ENCODE measurements at regions not wholly inside any gene's neighbourhood (a gene's known extent, or its start where the extent isn't known, plus 50 kb on each side); places are given as distances from the start of the nearest gene placed in this dataset.

GRCh38 chr21:38567335-38567969 lies 69.2 kb upstream of the ERG start:
- Histone ChIP-seq H3K9ac (ENCODE audit: insufficient read depth in 1 of 2, low read length in 2 of 2) (peak overlapping the region; percentile 26 to 50), H3K36me3 (ENCODE audit: control insufficient read depth in 4 of 4, insufficient read depth in 4 of 4, low read length in 4 of 4) (no peaks in the 10 kb centered on the region), H3K4me1 (ENCODE audit: control insufficient read depth in 5 of 5, insufficient read depth in 5 of 5, low read length in 5 of 5) (no peaks in the 10 kb centered on the region), H3K27ac (ENCODE audit: low read depth in 1 of 2, low read length in 1 of 2) (no peak overlapping the region), H3K4me3 (no peak overlapping the region), H3K27me3 (ENCODE audit: control insufficient read depth in 3 of 3, insufficient read depth in 3 of 3, low read length in 2 of 3) (peaks cover 0 to 19% (median 0%) of the 10 kb centered on the region in 3 donors), H3K9me3 (ENCODE audit: control insufficient read depth in 4 of 4, insufficient read depth in 3 of 4, low read length in 3 of 4) (no peaks in the 10 kb centered on the region)
- 62 to 69% methylated on average over 17 of the region's 17 CpGs for WGBS, 2 donors
- DNase-seq (peak in 2 of 3 donors; percentile 34 to 48), ATAC-seq (ENCODE audit: insufficient read depth, low FRiP score) (no peak)
- TF ChIP-seq CTCF (IDR thresholded peaks at IDR 0.05; ENCODE audit: control extremely low read depth, extremely low read depth): no peak

- Histone ChIP-seq H3K9ac (ENCODE audit: insufficient read depth in 1 of 2, low read length in 2 of 2) (peak overlapping the region; percentile 26 to 50), H3K27me3 (ENCODE audit: control insufficient read depth in 3 of 3, insufficient read depth in 3 of 3, low read length in 2 of 3) (peaks cover 0 to 19% (median 0%) of the 10 kb centered on the region in 3 donors), H3K27ac (ENCODE audit: low read depth in 1 of 2, low read length in 1 of 2) (no peak overlapping the region), H3K36me3 (ENCODE audit: control insufficient read depth in 4 of 4, insufficient read depth in 4 of 4, low read length in 4 of 4) (no peaks in the 10 kb centered on the region), H3K4me1 (ENCODE audit: control insufficient read depth in 5 of 5, insufficient read depth in 5 of 5, low read length in 5 of 5) (no peaks in the 10 kb centered on the region), H3K4me3 (no peak overlapping the region), H3K9me3 (ENCODE audit: control insufficient read depth in 4 of 4, insufficient read depth in 3 of 4, low read length in 3 of 4) (no peaks in the 10 kb centered on the region)
- DNase-seq (no peak), ATAC-seq (ENCODE audit: insufficient read depth, low FRiP score) (no peak)
- WGBS, 2 donors: 71 to 90% methylated on average over 7 of the region's 7 CpGs
- TF ChIP-seq CTCF (IDR thresholded peaks at IDR 0.05; ENCODE audit: control extremely low read depth, extremely low read depth): no peak
Observed at GRCh38 chr21:38567970-38568360, 69.7 kb upstream of the ERG start.

GRCh38 chr21:38569733-38570132 lies 71.5 kb upstream of the ERG start:
- Histone ChIP-seq H3K4me3 (no peak overlapping the region), H3K9me3 (ENCODE audit: control insufficient read depth in 4 of 4, insufficient read depth in 3 of 4, low read length in 3 of 4) (no peaks in the 10 kb centered on the region), H3K4me1 (ENCODE audit: control insufficient read depth in 5 of 5, insufficient read depth in 5 of 5, low read length in 5 of 5) (no peaks in the 10 kb centered on the region), H3K9ac (ENCODE audit: insufficient read depth in 1 of 2, low read length in 2 of 2) (no peak overlapping the region), H3K27ac (ENCODE audit: low read depth in 1 of 2, low read length in 1 of 2) (no peak overlapping the region), H3K36me3 (ENCODE audit: control insufficient read depth in 4 of 4, insufficient read depth in 4 of 4, low read length in 4 of 4) (no peaks in the 10 kb centered on the region), H3K27me3 (ENCODE audit: control insufficient read depth in 3 of 3, insufficient read depth in 3 of 3, low read length in 2 of 3) (peaks cover 0 to 19% (median 0%) of the 10 kb centered on the region in 3 donors)
- ATAC-seq (ENCODE audit: insufficient read depth, low FRiP score): no peak
- 91 to 97% methylated on average over 1 of the region's 1 CpG for WGBS, 2 donors
- no peak for TF ChIP-seq CTCF (IDR thresholded peaks at IDR 0.05; ENCODE audit: control extremely low read depth, extremely low read depth)
- no peak for DNase-seq

- Histone ChIP-seq H3K36me3 (ENCODE audit: control insufficient read depth in 4 of 4, insufficient read depth in 4 of 4, low read length in 4 of 4) (no peaks in the 10 kb centered on the region), H3K9me3 (ENCODE audit: control insufficient read depth in 4 of 4, insufficient read depth in 3 of 4, low read length in 3 of 4) (no peaks in the 10 kb centered on the region), H3K27me3 (ENCODE audit: control insufficient read depth in 3 of 3, insufficient read depth in 3 of 3, low read length in 2 of 3) (peaks cover 0 to 19% (median 0%) of the 10 kb centered on the region in 3 donors), H3K4me1 (ENCODE audit: control insufficient read depth in 5 of 5, insufficient read depth in 5 of 5, low read length in 5 of 5) (no peaks in the 10 kb centered on the region), H3K9ac (ENCODE audit: insufficient read depth in 1 of 2, low read length in 2 of 2) (no peak overlapping the region), H3K4me3 (no peak overlapping the region), H3K27ac (ENCODE audit: low read depth in 1 of 2, low read length in 1 of 2) (no peak overlapping the region)
- no peak for ATAC-seq (ENCODE audit: insufficient read depth, low FRiP score)
- WGBS, 2 donors: 87 to 90% methylated on average over 6 of the region's 6 CpGs
- peak in 1 of 3 donors; percentile 10 for DNase-seq
- TF ChIP-seq CTCF (IDR thresholded peaks at IDR 0.05; ENCODE audit: control extremely low read depth, extremely low read depth): no peak
Observed at GRCh38 chr21:38570596-38570995, 72.3 kb upstream of the ERG start.

Data from lung (tissue), 11 donors.